H1 (cell line): ENCODE measurements at regions not wholly inside any gene's neighbourhood (a gene's known extent, or its start where the extent isn't known, plus 50 kb on each side); places are given as distances from the start of the nearest gene placed in this dataset.
A peak's percentile ranks its signal among the peaks of the same experiment; 100 is the strongest.

ENCODE experiments used
- CTCF ChIA-PET: fragments of 300-600 bp; sonication (Branson Sonifier 250); formaldehyde crosslinking; loops from one replicate; lab custom pipeline; 2021; ENCODE audit not compliant: partially characterized antibody; lab: Charles Lee
- POLR2A ChIA-PET: fragments of 300-600 bp; sonication (Branson Sonifier 250); formaldehyde crosslinking; loops from one replicate; lab custom pipeline; 2021; ENCODE audit warnings: inconsistent platforms; ENCODE audit not compliant: partially characterized antibody; lab: Charles Lee
- DNase-seq, 2 experiments: peaks; one replicate each; pipeline versions ENCODE4 v3.0.0 to v3.0.0-alpha.2; 2010 to 2022; ENCODE audit warnings: low spot score in 2 of 2, low read depth in 1 of 2, mixed read lengths in 1 of 2
- FAIRE-seq: peaks from 2 replicates; lab custom pipeline; 2011; peaks lifted over from hg19 to GRCh38; lab: Jason Lieb, UNC
- H2AFZ ChIP-seq: 2 replicates; pipeline ENCODE4 v1.8.1; 2012; ENCODE audit warnings: low read length, inconsistent platforms
- H2AK5ac ChIP-seq: 2 replicates; pipeline ENCODE4 v1.6.1; 2013; ENCODE audit warnings: low read depth, low read length
- H2BK120ac ChIP-seq: replicated peaks from 2 replicates; pipeline ENCODE3; 2013; ENCODE audit warnings: low read depth, low read length, inconsistent platforms
- H2BK12ac ChIP-seq: 2 replicates; pipeline ENCODE4 v1.6.1; 2013; ENCODE audit warnings: low read depth, low read length
- H2BK15ac ChIP-seq: 2 replicates; pipeline ENCODE4 v1.6.1; 2013; ENCODE audit warnings: low read length
- H2BK20ac ChIP-seq: 2 replicates; pipeline ENCODE4 v1.6.1; 2013; ENCODE audit warnings: low read length
- H2BK5ac ChIP-seq: 2 replicates; pipeline ENCODE4 v1.6.1; 2013; ENCODE audit warnings: low read depth, low read length
- H3K14ac ChIP-seq: 2 replicates; pipeline ENCODE4 v1.6.1; 2013; ENCODE audit warnings: inconsistent platforms; ENCODE audit not compliant: insufficient read length
- H3K18ac ChIP-seq: 2 replicates; pipeline ENCODE4 v1.6.1; 2013; ENCODE audit warnings: low read length; ENCODE audit errors: extremely low read depth
- H3K23ac ChIP-seq: 2 replicates; pipeline ENCODE4 v1.6.1; 2013; ENCODE audit warnings: inconsistent platforms; ENCODE audit not compliant: insufficient read length
- H3K23me2 ChIP-seq: 2 replicates; pipeline ENCODE4 v1.6.1; 2013; ENCODE audit warnings: low read depth, low read length
- H3K27ac ChIP-seq: 2 replicates; pipeline ENCODE4 v1.6.1; 2011; ENCODE audit warnings: low read depth, low read length, inconsistent platforms
- H3K27me3 ChIP-seq, 4 experiments: replicated peaks in 1 of 4; 1 replicate in 1 of 4; 2 replicates in 3 of 4; pipeline versions ENCODE4 v1.6.1 to v1.8.1; 2011 to 2013; ENCODE audit warnings: low read length in 3 of 4, mild to moderate bottlenecking in 3 of 4, inconsistent platforms in 2 of 4, mixed read lengths in 2 of 4, moderate library complexity in 1 of 4; ENCODE audit not compliant: control insufficient read depth in 3 of 4, insufficient read depth in 3 of 4; ENCODE audit errors: extremely low read depth in 1 of 4
- H3K36me3 ChIP-seq, 4 experiments: 2 replicates each; pipeline versions ENCODE4 v1.6.1 to v1.8.1; 2011 to 2013; ENCODE audit warnings: mild to moderate bottlenecking in 4 of 4, low read length in 3 of 4, moderate library complexity in 2 of 4, control low read depth in 1 of 4, inconsistent platforms in 1 of 4; ENCODE audit not compliant: insufficient read depth in 4 of 4, control insufficient read depth in 2 of 4
- H3K4ac ChIP-seq: replicated peaks from 2 replicates; pipeline ENCODE3; 2013; ENCODE audit warnings: low read length, low read depth, mixed read lengths, inconsistent platforms; ENCODE audit not compliant: insufficient read length
- H3K4me1 ChIP-seq, 4 experiments: replicated peaks in 1 of 4; 1 replicate in 1 of 4; 2 replicates in 3 of 4; pipeline versions ENCODE4 v1.6.1 to v1.8.1; 2011 to 2013; ENCODE audit warnings: low read length in 3 of 4, inconsistent platforms in 2 of 4, mixed read lengths in 1 of 4; ENCODE audit not compliant: insufficient read depth in 4 of 4, control insufficient read depth in 3 of 4
- H3K4me2 ChIP-seq, 2 experiments: 2 replicates each; pipeline versions ENCODE4 v1.6.1 to v1.8.1; 2011 to 2013; ENCODE audit warnings: low read depth in 2 of 2, low read length in 2 of 2, control low read depth in 1 of 2, inconsistent platforms in 1 of 2, mild to moderate bottlenecking in 1 of 2; ENCODE audit not compliant: insufficient read depth in 1 of 2
- H3K4me3 ChIP-seq, 4 experiments: fragments of 200-600, 300-600 bp in 1 of 4; sonication (generic), shearing (Covaris generic), sonication (Bioruptor Twin) in 1 of 4; 2 replicates each; pipeline versions ENCODE4 v1.5.1 to v1.8.1; 2011 to 2016; ENCODE audit warnings: low read length in 4 of 4, low read depth in 3 of 4, control low read depth in 2 of 4, inconsistent platforms in 2 of 4, mild to moderate bottlenecking in 2 of 4, mixed read lengths in 1 of 4, moderate library complexity in 1 of 4; ENCODE audit not compliant: insufficient read depth in 2 of 4; ENCODE audit errors: extremely low read depth in 1 of 4
- H3K56ac ChIP-seq: replicated peaks from 2 replicates; pipeline ENCODE3; 2013; ENCODE audit warnings: low read depth, mild to moderate bottlenecking, mixed read lengths, low read length, inconsistent platforms; ENCODE audit not compliant: insufficient read length
- H3K79me1 ChIP-seq: 2 replicates; pipeline ENCODE4 v1.6.1; 2013; ENCODE audit warnings: low read depth, low read length, control low read depth
- H3K79me2 ChIP-seq, 2 experiments: 2 replicates each; pipeline versions ENCODE4 v1.6.1 to v1.8.1; 2012 to 2013; ENCODE audit warnings: low read length in 2 of 2, mild to moderate bottlenecking in 2 of 2, inconsistent platforms in 1 of 2; ENCODE audit not compliant: insufficient read depth in 2 of 2, control insufficient read depth in 1 of 2
- H3K9ac ChIP-seq, 4 experiments: replicated peaks in 1 of 4; 1 replicate in 1 of 4; 2 replicates in 3 of 4; pipeline versions ENCODE4 v1.6.1 to v1.8.1; 2011 to 2013; ENCODE audit warnings: low read depth in 3 of 4, low read length in 3 of 4, control low read depth in 2 of 4, mild to moderate bottlenecking in 2 of 4, moderate library complexity in 2 of 4, inconsistent platforms in 1 of 4; ENCODE audit errors: extremely low read depth in 1 of 4
- H3K9me3 ChIP-seq, 2 experiments: 2 replicates each; pipeline versions ENCODE4 v1.6.1 to v1.8.1; 2012 to 2013; ENCODE audit warnings: mild to moderate bottlenecking in 2 of 2, moderate library complexity in 2 of 2, control low read depth in 1 of 2, inconsistent platforms in 1 of 2, low read depth in 1 of 2, low read length in 1 of 2, mixed read lengths in 1 of 2; ENCODE audit not compliant: insufficient read depth in 2 of 2
- H4K20me1 ChIP-seq, 2 experiments: replicated peaks in 1 of 2; 2 replicates each; pipeline versions ENCODE3 to v1.8.1; 2011 to 2013; ENCODE audit warnings: inconsistent platforms in 2 of 2, low read length in 2 of 2, mild to moderate bottlenecking in 1 of 2; ENCODE audit not compliant: insufficient read depth in 2 of 2, control insufficient read depth in 1 of 2
- H4K5ac ChIP-seq: 2 replicates; pipeline ENCODE4 v1.6.1; 2013; ENCODE audit warnings: low read length, low read depth, mixed read lengths, inconsistent platforms; ENCODE audit not compliant: insufficient read length
- H4K8ac ChIP-seq: 2 replicates; pipeline ENCODE4 v1.8.0; 2013; ENCODE audit warnings: mild to moderate bottlenecking, moderate library complexity, low read length, inconsistent platforms; ENCODE audit not compliant: insufficient read depth; ENCODE audit errors: extremely low read depth
- H4K91ac ChIP-seq: replicated peaks from 2 replicates; pipeline ENCODE3; 2013; ENCODE audit warnings: low read length, mixed read lengths, inconsistent platforms; ENCODE audit not compliant: insufficient read length
- BACH1 ChIP-seq: IDR thresholded peaks from 2 replicates; pipeline ENCODE4 v1.6.1; 2012; ENCODE audit warnings: low read length, improper control_type of control experiment
- RAD21 ChIP-seq, 2 experiments: IDR thresholded peaks in 1 of 2; conservative IDR thresholded peaks in 1 of 2; 2 replicates each; pipeline ENCODE4 v1.6.1; 2011; ENCODE audit warnings: low read depth in 2 of 2, low read length in 2 of 2, improper control_type of control experiment in 1 of 2, inconsistent platforms in 1 of 2, mild to moderate bottlenecking in 1 of 2, moderate library complexity in 1 of 2
- SIX5 ChIP-seq: IDR thresholded peaks from 2 replicates; pipeline ENCODE4 v1.6.1; 2011; ENCODE audit warnings: mild to moderate bottlenecking, low read depth, low read length
- TAF7 ChIP-seq: optimal IDR thresholded peaks from 2 replicates; pipeline ENCODE3; 2011; ENCODE audit warnings: low read depth, mild to moderate bottlenecking, inconsistent platforms, low read length, moderate library complexity, borderline replicate concordance
- WGBS, 2 experiments: shearing (Covaris generic) in 1 of 2; methylation state at CpG; one replicate each; pipeline versions ENCODE4 v1.1.6 to v1.1.7; 2013 to 2015; ENCODE audit warnings: low lambda C conversion rate in 2 of 2, mixed read lengths in 2 of 2, inconsistent platforms in 1 of 2, low coverage in 1 of 2, missing lambda C conversion rate in 1 of 2; ENCODE audit not compliant: insufficient replicate concordance in 2 of 2, insufficient coverage in 1 of 2, insufficient read length in 1 of 2; ENCODE audit errors: extremely low coverage in 1 of 2, missing lambda C conversion rate in 1 of 2; 5-methylcytosine and 5-hydroxymethylcytosine counted together
- TF ChIP-seq, protein P1 (sequence below), 3 experiments: IDR thresholded peaks; 1 replicate in 2 of 3; 2 replicates in 1 of 3; pipeline versions ENCODE4 v1.5.1 to v1.6.1; 2011; ENCODE audit warnings: low read length in 3 of 3, mild to moderate bottlenecking in 3 of 3, inconsistent platforms in 2 of 3, low read depth in 1 of 3, moderate library complexity in 1 of 3; ENCODE audit not compliant: insufficient read depth in 1 of 3; ENCODE audit errors: control extremely low read depth in 1 of 3

DNA sequence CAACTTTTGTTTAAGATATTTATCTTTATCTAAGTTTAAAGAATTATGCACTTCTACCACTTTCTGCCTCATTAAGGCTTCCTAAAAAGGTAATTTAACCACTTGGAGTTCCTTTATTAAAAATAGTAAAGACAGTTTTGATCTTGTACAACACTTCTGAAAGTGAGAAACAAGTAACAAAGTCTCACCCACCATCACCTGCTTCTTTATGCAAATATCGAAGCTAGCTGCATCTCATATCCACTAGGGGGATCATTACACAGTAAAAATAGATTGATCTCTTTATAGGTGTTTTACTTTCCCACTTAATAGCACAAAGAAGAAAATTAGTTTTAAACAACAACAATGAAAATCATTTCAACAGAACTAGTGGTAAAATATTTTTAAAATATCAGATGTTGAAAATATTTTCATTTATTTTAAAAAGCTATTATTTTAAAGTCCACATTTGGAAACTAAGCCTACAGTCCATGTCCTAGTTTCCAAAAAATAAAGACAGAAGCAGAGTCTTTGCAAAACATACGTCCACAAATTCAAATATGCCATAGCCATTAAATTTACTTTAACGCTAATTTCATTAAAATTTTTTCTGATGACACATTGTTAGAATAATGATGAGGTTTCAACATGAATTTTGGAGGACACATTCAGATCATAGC, 160.0 kb upstream of the SOX5 start:
- H3K14ac ChIP-seq: no peak overlapping the region
- H3K23ac ChIP-seq: no peak overlapping the region
- H3K36me3 ChIP-seq: no peaks in the 10 kb centered on the region
- H3K27me3 ChIP-seq: no peaks in the 10 kb centered on the region
- H3K4ac ChIP-seq: no peak overlapping the region
- no peak overlapping the region for H2BK12ac ChIP-seq
- H3K56ac ChIP-seq: no peak overlapping the region
- 75% methylated on average over 3 of the region's 3 CpGs; no CpG with 5 or more reads in 1 of the 2 experiments for WGBS, 2 experiments
- no peak overlapping the region for H3K4me2 ChIP-seq
- ChIA-PET CTCF (interaction anchor here (0.7 to 1.6 kb wide), 8 partner anchors 8 to 487 kb away, joined by 3 read pairs; no protein-coding TSS in a partner anchor), POLR2A (no interaction called here)
- no peak overlapping the region for H2BK120ac ChIP-seq
- H2BK15ac ChIP-seq: no peak overlapping the region
- H3K79me1 ChIP-seq: no peaks in the 10 kb centered on the region
- H4K20me1 ChIP-seq: no peaks in the 10 kb centered on the region
- H3K9me3 ChIP-seq: no peaks in the 10 kb centered on the region
- H3K18ac ChIP-seq: no peak overlapping the region
- H2AFZ ChIP-seq: no peak overlapping the region
- no peak overlapping the region for H4K5ac ChIP-seq
- H2BK5ac ChIP-seq: no peak overlapping the region
- FAIRE-seq: no peak
- H3K4me1 ChIP-seq: no peaks in the 10 kb centered on the region
- H4K8ac ChIP-seq: no peak overlapping the region
- H3K23me2 ChIP-seq: no peaks in the 10 kb centered on the region
- TF ChIP-seq, protein P1, sequence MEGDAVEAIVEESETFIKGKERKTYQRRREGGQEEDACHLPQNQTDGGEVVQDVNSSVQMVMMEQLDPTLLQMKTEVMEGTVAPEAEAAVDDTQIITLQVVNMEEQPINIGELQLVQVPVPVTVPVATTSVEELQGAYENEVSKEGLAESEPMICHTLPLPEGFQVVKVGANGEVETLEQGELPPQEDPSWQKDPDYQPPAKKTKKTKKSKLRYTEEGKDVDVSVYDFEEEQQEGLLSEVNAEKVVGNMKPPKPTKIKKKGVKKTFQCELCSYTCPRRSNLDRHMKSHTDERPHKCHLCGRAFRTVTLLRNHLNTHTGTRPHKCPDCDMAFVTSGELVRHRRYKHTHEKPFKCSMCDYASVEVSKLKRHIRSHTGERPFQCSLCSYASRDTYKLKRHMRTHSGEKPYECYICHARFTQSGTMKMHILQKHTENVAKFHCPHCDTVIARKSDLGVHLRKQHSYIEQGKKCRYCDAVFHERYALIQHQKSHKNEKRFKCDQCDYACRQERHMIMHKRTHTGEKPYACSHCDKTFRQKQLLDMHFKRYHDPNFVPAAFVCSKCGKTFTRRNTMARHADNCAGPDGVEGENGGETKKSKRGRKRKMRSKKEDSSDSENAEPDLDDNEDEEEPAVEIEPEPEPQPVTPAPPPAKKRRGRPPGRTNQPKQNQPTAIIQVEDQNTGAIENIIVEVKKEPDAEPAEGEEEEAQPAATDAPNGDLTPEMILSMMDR (IDR thresholded peaks at IDR 0.05; ENCODE audit: control extremely low read depth in 1 of 3, insufficient read depth in 1 of 3, low read depth in 1 of 3, low read length in 3 of 3): peak in 1 of 3 experiments; percentile 46; a peak in 2 of 4 replicates
- TF ChIP-seq TAF7 (no peak), RAD21 (IDR thresholded peaks at IDR 0.05 in 1 of 2, conservative IDR thresholded peaks at IDR 0.05 in 1 of 2; ENCODE audit: low read depth in 2 of 2, low read length in 2 of 2) (peak; percentile 67 to 68), SIX5 (no peak), BACH1 (no peak)
- no peak for DNase-seq
- H4K91ac ChIP-seq: no peak overlapping the region
- H3K79me2 ChIP-seq: no peaks in the 10 kb centered on the region
- H3K9ac ChIP-seq: no peak overlapping the region
- H2AK5ac ChIP-seq: no peak overlapping the region
- no peak overlapping the region for H3K4me3 ChIP-seq
- H3K27ac ChIP-seq: no peak overlapping the region
- no peak overlapping the region for H2BK20ac ChIP-seq
